GM13976 (cell line): ENCODE measurements at regions not wholly inside any gene's neighbourhood (a gene's known extent, or its start where the extent isn't known, plus 50 kb on each side); places are given as distances from the start of the nearest gene placed in this dataset.

Experiments used
- DNase-seq: peaks from one replicate; pipeline ENCODE4 v3.0.0; 2012; ENCODE audit warnings: low spot score
- in situ Hi-C: fragments of 300-500 bp; cut with MboI; formaldehyde crosslinking; loops from one replicate; pipeline ENCODE4 v1.12.0; 2022; ENCODE audit warnings: low sequenced_read_pairs, mixed read lengths, inconsistent platforms; ENCODE audit not compliant: unreplicated experiment
- TF ChIP-seq, protein P1 (sequence below): IDR thresholded peaks from 2 replicates; pipeline ENCODE4 v1.5.1; 2012; ENCODE audit warnings: borderline replicate concordance, mild to moderate bottlenecking; ENCODE audit not compliant: insufficient read depth; ENCODE audit errors: extremely low read depth, missing control alignments, control extremely low read depth

DNA sequence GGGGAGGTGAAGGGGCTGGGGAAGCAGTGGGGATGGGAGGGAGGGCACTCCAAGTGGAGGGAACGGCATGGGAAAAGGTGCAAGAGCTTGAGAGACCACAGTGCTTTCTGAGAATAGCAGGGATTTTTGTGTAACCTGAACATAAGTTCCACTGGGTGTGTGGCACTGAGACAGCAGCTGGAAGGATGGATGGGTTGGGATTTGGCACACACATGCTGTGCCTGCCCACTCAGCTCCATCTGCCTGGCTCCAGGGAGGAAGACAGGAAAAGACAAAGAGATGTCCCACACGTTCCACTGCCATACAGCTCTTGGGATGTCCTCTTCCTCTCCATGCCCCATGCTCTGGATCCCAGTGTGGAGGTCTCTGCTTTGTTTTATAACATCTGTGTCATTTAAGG, 114.1 kb upstream of the TEX51 start:
- DNase-seq = no peak
- TF ChIP-seq, protein P1, sequence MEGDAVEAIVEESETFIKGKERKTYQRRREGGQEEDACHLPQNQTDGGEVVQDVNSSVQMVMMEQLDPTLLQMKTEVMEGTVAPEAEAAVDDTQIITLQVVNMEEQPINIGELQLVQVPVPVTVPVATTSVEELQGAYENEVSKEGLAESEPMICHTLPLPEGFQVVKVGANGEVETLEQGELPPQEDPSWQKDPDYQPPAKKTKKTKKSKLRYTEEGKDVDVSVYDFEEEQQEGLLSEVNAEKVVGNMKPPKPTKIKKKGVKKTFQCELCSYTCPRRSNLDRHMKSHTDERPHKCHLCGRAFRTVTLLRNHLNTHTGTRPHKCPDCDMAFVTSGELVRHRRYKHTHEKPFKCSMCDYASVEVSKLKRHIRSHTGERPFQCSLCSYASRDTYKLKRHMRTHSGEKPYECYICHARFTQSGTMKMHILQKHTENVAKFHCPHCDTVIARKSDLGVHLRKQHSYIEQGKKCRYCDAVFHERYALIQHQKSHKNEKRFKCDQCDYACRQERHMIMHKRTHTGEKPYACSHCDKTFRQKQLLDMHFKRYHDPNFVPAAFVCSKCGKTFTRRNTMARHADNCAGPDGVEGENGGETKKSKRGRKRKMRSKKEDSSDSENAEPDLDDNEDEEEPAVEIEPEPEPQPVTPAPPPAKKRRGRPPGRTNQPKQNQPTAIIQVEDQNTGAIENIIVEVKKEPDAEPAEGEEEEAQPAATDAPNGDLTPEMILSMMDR = no peak
- in situ Hi-C loops = no loop called here

DNA sequence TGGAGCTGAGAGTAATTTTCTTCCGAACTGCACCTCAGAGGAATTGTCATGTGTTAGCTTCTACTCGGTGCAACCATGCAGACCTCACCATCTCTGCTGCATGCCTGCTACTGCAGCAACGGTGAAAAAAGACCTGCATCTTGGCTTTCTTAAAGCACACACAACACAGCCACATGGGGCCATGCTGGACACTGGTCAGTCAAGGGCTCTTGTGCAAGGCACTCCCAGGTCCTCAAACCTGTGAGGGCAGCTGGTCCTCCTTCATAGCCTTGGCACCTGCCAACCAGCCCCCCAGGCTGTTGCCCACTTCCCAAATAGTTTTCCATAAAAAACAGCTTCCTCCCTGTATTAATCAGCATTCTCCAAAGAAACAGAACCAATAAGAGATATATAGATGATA, 113.5 kb upstream of the TEX51 start:
- TF ChIP-seq, protein P1 = no peak
- in situ Hi-C loops = no loop called here

GRCh38 chr2:126785862-126786261, 112.8 kb upstream of the TEX51 start:
- in situ Hi-C loops = no loop called here
- no peak for DNase-seq
- TF ChIP-seq, protein P1 = no peak

More for the DNA sequence above, 113.5 kb upstream of the TEX51 start:
- DNase-seq = no peak

DNA sequence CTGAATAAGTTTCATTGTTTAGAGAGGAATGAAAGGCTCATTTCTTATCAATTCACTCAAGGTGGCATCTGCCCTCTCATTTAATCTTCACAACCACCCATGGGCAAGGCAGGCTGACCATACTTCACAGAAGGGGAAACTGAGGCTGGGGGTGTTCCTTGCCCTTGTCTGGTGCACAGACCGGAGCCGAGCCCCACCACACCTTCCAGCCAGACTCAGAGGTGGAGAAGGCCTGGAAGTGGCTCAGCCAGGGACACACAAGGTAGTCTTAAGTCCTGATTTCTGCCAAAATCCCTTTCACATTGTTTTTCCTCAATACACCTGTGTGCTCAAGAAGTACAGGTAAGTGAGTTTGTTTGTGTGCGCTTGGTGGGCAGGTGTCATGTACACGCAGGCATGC, 111.9 kb upstream of the TEX51 start:
- TF ChIP-seq, protein P1 = peak; percentile 1
- DNase-seq = no peak
- in situ Hi-C loops = no loop called here

DNA sequence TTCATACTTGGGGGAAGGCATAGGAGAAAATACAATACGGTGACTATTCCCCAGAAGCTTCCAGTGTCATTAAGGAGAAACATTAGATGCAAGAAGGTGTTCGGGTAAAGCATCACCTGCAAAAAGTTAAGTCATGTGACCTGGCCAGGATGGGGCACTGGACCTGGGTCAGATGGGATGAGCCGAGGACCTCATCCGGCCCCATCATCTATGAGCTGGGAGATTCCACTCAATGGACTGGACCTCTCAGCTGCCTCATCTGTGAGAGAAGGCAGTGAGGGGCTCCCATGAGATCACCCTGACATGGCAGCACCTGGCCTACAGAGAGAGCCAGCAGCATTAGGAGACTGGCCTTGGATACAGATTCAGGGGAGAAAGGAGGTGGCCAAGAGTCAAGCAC, 111.4 kb upstream of the TEX51 start:
- TF ChIP-seq, protein P1 = no peak
- in situ Hi-C loops = no loop called here
- DNase-seq = no peak

DNA sequence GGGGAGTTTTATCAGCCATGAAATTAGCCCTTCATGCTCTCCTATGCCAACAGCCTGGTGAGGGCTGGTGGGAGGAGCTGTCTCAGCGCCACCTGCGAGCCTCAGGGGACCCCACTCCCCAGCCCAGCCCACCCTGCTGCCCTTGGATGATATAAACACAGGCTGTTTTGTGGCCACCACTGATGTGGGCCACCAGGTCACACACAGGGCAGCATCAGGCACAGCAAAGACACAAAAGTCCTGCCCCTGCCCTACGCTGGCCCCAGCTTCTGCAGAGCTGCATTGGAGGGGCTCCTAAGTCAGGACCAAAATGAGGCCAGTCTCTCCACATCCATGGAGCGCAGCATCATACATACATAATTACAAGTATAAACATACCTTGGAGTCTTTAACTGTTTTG, 110.6 kb upstream of the TEX51 start:
- TF ChIP-seq, protein P1 = no peak
- DNase-seq = no peak
- in situ Hi-C loops = no loop called here

- no peak for DNase-seq
- TF ChIP-seq, protein P1 = no peak
- in situ Hi-C loops = no loop called here
Measured at GRCh38 chr2:126788652-126789051, 110.0 kb upstream of the TEX51 start.
